ENCODE measurements at regions not wholly inside any gene's neighbourhood (a gene's known extent, or its start where the extent isn't known, plus 50 kb on each side); places are given as distances from the start of the nearest gene placed in this dataset.
A peak's percentile ranks its signal among the peaks of the same experiment; 100 is the strongest.

DNA sequence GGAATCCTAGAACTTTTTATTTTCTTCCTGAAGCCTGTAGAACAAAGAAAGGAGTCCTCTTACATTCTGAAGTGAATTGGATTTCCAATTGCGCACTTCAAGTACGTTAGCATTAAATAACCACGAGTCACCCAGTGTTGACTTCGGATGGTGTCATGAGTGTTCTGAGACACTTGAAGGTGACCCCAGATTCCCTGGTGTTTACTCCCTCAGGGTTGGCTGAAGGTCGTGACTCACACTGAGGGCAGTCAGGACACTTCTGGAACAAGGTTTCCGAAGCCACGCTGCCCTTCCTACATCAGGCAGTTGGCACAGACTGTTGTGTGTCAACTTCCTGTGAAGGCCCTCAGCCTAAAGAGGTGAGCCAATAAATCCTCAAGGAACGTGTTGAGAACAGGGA, 186.6 kb upstream of the CELF2 start:
- peak; percentile 37 for DNase-seq (ENCODE audit: low spot score)
- peak; percentile 93 for ATAC-seq (ENCODE audit: low FRiP score)
- TF ChIP-seq, protein P1, sequence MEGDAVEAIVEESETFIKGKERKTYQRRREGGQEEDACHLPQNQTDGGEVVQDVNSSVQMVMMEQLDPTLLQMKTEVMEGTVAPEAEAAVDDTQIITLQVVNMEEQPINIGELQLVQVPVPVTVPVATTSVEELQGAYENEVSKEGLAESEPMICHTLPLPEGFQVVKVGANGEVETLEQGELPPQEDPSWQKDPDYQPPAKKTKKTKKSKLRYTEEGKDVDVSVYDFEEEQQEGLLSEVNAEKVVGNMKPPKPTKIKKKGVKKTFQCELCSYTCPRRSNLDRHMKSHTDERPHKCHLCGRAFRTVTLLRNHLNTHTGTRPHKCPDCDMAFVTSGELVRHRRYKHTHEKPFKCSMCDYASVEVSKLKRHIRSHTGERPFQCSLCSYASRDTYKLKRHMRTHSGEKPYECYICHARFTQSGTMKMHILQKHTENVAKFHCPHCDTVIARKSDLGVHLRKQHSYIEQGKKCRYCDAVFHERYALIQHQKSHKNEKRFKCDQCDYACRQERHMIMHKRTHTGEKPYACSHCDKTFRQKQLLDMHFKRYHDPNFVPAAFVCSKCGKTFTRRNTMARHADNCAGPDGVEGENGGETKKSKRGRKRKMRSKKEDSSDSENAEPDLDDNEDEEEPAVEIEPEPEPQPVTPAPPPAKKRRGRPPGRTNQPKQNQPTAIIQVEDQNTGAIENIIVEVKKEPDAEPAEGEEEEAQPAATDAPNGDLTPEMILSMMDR (IDR thresholded peaks at IDR 0.05): no peak

DNA sequence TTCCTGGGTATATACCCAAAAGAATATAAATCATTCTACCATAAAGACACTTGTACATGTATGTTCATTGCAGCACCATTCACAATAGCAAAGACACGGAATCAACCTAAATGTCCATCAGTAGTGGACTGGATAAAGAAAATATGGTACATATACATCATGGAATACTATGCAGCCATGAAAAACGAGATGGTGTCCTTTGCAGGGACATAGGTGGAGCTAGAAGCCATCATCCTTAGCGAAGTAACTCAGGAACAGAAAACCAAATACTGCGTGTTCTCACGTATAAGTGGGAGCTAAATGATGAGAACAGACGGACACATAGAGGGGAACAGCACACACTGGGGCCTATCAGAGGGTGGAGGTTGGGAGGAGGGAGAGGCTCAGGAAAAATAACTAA, 183.7 kb upstream of the CELF2 start:
- TF ChIP-seq, protein P1 (IDR thresholded peaks at IDR 0.05): no peak
- no peak for DNase-seq (ENCODE audit: low spot score)
- ATAC-seq (ENCODE audit: low FRiP score): no peak

DNA sequence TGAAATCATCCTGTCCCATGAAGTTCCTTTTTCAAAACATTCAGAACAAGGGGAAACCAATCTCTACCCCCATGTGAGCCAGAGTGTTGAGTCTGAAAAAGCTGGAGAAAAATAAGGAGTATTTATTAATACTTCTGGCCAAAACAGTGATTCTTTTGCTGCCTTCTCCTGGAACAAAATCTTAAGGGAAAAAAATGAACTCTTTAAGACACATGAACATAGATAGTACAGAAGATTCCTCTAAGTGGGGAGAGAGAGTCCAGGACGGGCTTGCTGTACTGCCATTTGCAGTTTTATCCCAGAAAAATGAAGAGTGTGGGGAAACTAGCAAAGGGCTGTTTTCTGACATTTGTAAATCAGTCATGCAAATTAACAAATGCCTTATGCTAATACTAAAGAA, 173.4 kb upstream of the CELF2 start:
- DNase-seq (ENCODE audit: low spot score) (no peak), ATAC-seq (ENCODE audit: low FRiP score) (no peak)
- TF ChIP-seq, protein P1 (IDR thresholded peaks at IDR 0.05): no peak

DNA sequence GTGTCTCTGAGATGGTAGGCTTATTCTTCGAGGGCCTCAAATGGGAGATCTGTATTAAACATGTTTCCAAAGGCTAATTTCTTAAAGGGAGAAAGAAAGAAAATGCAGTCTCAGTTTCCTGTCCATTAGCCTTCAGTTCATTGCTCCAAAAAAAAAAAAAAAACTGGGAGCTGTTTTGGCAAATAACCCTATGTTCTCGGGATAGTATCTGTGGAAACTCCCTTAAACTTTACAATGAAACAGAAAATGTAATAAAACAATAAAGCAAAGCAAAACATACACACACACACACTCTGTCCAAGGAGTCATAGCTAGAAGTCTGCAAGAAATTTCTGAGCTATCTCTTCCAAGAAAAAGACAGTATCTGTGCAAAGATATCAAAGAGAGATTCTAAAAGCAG, 172.5 kb upstream of the CELF2 start:
- ATAC-seq (ENCODE audit: low FRiP score): no peak
- DNase-seq (ENCODE audit: low spot score): no peak
- TF ChIP-seq, protein P1 (IDR thresholded peaks at IDR 0.05): no peak

DNA sequence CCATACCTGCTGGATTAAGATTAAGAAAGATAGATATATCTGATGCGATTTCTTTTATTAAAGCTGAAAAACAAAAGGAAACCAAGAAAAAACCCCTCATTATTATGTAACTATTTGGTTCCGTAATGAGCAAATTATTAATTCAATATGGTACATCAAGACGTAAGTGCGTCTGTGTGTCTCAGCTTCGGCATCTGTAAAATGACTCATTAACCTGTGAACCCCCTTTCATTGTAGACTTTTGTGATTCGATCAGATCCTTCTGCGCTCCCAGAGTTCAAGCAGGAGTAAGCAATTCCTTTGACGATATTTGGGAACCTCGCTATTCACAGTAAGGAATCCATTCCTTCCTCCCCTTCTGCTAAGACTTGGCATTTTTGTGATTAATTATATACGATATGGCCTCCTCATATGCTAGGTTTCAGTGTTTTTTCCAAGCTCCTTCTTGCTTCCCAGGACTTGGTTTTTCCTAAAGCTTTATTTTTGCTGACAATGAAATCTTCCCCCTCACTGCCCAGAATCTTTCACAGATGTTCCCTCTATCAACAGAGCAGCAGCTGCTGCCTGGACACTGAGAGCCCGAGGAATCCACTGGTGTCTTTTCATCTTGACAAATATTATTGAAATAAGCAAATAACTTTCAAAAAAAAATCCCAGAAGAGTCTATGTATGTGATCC, 171.7 kb upstream of the CELF2 start:
- no peak for DNase-seq (ENCODE audit: low spot score)
- TF ChIP-seq, protein P1 (IDR thresholded peaks at IDR 0.05): no peak
- ATAC-seq (ENCODE audit: low FRiP score): no peak

DNA sequence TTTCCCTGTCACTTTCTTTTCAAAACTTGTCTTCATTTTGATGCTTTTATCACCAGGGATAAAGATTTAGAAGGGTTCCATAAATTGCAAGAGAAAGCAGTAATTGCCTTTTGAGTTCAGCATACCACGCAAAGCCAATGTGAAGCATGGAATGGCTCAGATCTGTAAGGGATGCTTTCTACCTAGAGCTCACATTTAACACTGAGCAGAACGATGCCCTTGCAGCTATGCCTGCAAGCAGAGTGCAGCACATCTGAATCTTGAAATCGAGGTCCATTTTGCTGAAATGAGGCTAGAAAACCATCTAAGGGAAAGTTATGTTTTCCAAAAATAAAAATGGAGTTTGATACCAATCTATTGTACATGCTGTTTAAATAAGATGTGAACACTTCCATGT, 171.2 kb upstream of the CELF2 start:
- TF ChIP-seq, protein P1 (IDR thresholded peaks at IDR 0.05): no peak
- DNase-seq (ENCODE audit: low spot score) (no peak), ATAC-seq (ENCODE audit: low FRiP score) (no peak)

DNA sequence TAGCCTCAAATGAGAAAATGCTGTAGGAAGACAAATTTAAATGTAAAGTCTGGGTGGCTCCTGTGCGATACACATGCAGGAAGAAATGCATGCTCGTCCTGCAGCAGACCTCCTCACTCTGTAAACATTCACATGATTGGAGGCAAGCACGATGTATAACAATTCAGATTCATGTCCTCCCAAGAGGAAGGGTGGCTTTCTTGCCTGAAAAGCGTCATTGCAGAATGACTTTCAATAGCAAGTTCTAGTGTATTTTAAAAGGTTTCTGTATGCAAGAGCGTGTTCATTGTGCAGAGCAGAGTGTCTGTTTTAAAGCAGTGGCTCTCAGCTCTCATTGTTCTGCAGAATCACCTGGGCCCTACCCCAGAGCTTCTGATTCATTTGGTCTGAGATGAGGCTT, 170.3 kb upstream of the CELF2 start:
- ATAC-seq (ENCODE audit: low FRiP score) (no peak), DNase-seq (ENCODE audit: low spot score) (no peak)
- TF ChIP-seq, protein P1 (IDR thresholded peaks at IDR 0.05): no peak
